ENCODE measurements at regions not wholly inside any gene's neighbourhood (a gene's known extent, or its start where the extent isn't known, plus 50 kb on each side); places are given as distances from the start of the nearest gene placed in this dataset.

GRCh38 chr9:712643-713042, 128.9 kb upstream of the DMRT1 start:
- Mint-ChIP-seq H3K4me1 (peaks cover 12% of the 10 kb centered on the region), H3K36me3 (ENCODE audit: low read depth) (peaks cover 22% of the 10 kb centered on the region), H3K9me3 (no peaks in the 10 kb centered on the region; the same call in 2 of the 3 replicates), H3K27me3 (ENCODE audit: insufficient read depth, low read depth, poor library complexity) (peaks cover 6% of the 10 kb centered on the region), H3K4me3 (no peak overlapping the region), H3K27ac (no peak overlapping the region)
- Histone ChIP-seq H3K36me3 (ENCODE audit: insufficient read depth) (no peaks in the 10 kb centered on the region; the same call in 1 of the 2 replicates), H3K27ac (ENCODE audit: low read depth) (no peak overlapping the region), H3K27me3 (ENCODE audit: insufficient read depth) (no peaks in the 10 kb centered on the region), H3F3A (replicated peaks; ENCODE audit: low read depth) (no peaks in the 10 kb centered on the region), H3K4me2 (no peak overlapping the region), H3K4me3 (no peak overlapping the region), H3K79me2 (replicated peaks; ENCODE audit: insufficient read depth) (0 out of 2 replicates have a peak, but pooled peaks cover 14% of the 10 kb centered on the region), H3K9me2 (ENCODE audit: insufficient read depth) (no peaks in the 10 kb centered on the region), H2AFZ (no peak overlapping the region), H4K20me1 (replicated peaks; ENCODE audit: insufficient read depth) (peaks cover 6% of the 10 kb centered on the region; the same call in 1 of the 2 replicates), H3K4me1 (ENCODE audit: insufficient read depth) (peaks cover 5% of the 10 kb centered on the region)
- TF ChIP-seq STAT1 (IDR thresholded peaks at IDR 0.05; ENCODE audit: unreplicated experiment) (no peak), CTCF (conservative IDR thresholded peaks at IDR 0.05; ENCODE audit: low read depth in 2 of 2) (no peak), EZH2phosphoT487 (IDR thresholded peaks at IDR 0.05; ENCODE audit: unreplicated experiment) (no peak), ZNF462 (CRISPR knock-in tag; IDR thresholded peaks at IDR 0.05) (no peak), JUNB (IDR thresholded peaks at IDR 0.05; ENCODE audit: unreplicated experiment) (no peak)
- DNase-seq (ENCODE audit: low spot score): no peak
- no peak for ATAC-seq

Data from GM23338 (cell line).